ENCODE measurements at regions not wholly inside any gene's neighbourhood (a gene's known extent, or its start where the extent isn't known, plus 50 kb on each side); places are given as distances from the start of the nearest gene placed in this dataset.

GRCh38 chr10:29784175-29784773 is 149.5 kb upstream of the SVIL start:
- POLR2A ChIA-PET = no interaction called here
- WGBS (ENCODE audit: low lambda C conversion rate) = 15% methylated on average over 7 of the region's 7 CpGs
- Histone ChIP-seq H3K9me3 (0 out of 2 replicates have a peak, but pooled peaks cover 7% of the 10 kb centered on the region), H3K9ac (peak overlapping the region; percentile 26; the same call in 1 of the 2 replicates), H3K9me2 (no peaks in the 10 kb centered on the region), H3K4me1 (ENCODE audit: control insufficient read depth in 1 of 2, insufficient read depth in 2 of 2, low read depth in 1 of 2, low read length in 1 of 2) (no peaks in the 10 kb centered on the region; a peak in 1 of 4 replicates), H3K4me2 (peak overlapping the region; percentile 46; the same call in 1 of the 2 replicates), H3K36me3 (replicated peaks in 1 of 2; ENCODE audit: control insufficient read depth in 1 of 2, insufficient read depth in 2 of 2, low read length in 1 of 2) (no peaks in the 10 kb centered on the region), H3K27me3 (ENCODE audit: insufficient read depth) (no peaks in the 10 kb centered on the region), H3F3A (replicated peaks; ENCODE audit: insufficient read depth) (peaks cover 4% of the 10 kb centered on the region), H2AFZ (ENCODE audit: low read depth) (no peak overlapping the region), H3K79me2 (ENCODE audit: insufficient read depth) (no peaks in the 10 kb centered on the region), H4K20me1 (ENCODE audit: insufficient read depth) (no peaks in the 10 kb centered on the region), H3K4me3 (ENCODE audit: low read depth in 2 of 2, low read length in 1 of 2) (no peak overlapping the region), H3K27ac (ENCODE audit: low read depth in 2 of 2, low read length in 1 of 2) (peak overlapping the region in 1 of 2 experiments; percentile 83; a peak in 2 of 4 replicates)
- DNase-seq = no peak
- CTCF ChIA-PET = no interaction called here
- no peak for TF ChIP-seq MXI1 (IDR thresholded peaks at IDR 0.05; ENCODE audit: low read depth, low read length)
- peak; percentile 52; the same call in 1 of the 2 replicates for TF ChIP-seq POLR2AphosphoS5 (IDR thresholded peaks at IDR 0.05; ENCODE audit: low read depth, low read length)
- TF ChIP-seq RXRA (IDR thresholded peaks at IDR 0.05; ENCODE audit: borderline replicate concordance, low read depth) = 0 out of 2 replicates have a peak, but pooled peaks have one; percentile 21
- TF ChIP-seq ZBTB33 (IDR thresholded peaks at IDR 0.05; ENCODE audit: borderline replicate concordance, low read depth) = no peak
- TF ChIP-seq ELF1 (IDR thresholded peaks at IDR 0.05) = no peak
- TF ChIP-seq, protein P1, sequence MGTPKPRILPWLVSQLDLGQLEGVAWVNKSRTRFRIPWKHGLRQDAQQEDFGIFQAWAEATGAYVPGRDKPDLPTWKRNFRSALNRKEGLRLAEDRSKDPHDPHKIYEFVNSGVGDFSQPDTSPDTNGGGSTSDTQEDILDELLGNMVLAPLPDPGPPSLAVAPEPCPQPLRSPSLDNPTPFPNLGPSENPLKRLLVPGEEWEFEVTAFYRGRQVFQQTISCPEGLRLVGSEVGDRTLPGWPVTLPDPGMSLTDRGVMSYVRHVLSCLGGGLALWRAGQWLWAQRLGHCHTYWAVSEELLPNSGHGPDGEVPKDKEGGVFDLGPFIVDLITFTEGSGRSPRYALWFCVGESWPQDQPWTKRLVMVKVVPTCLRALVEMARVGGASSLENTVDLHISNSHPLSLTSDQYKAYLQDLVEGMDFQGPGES (IDR thresholded peaks at IDR 0.05; ENCODE audit: low read depth, low read length) = no peak
- 0 out of 2 replicates have a peak, but pooled peaks have one; percentile 65 for TF ChIP-seq SIN3A (IDR thresholded peaks at IDR 0.05; ENCODE audit: borderline replicate concordance, low read depth, low read length)
- TF ChIP-seq TEAD4 (IDR thresholded peaks at IDR 0.05; ENCODE audit: borderline replicate concordance, insufficient read depth) = no peak
- TF ChIP-seq REST (IDR thresholded peaks at IDR 0.05; ENCODE audit: low read depth, low read length) = no peak
- TF ChIP-seq TCF12 (IDR thresholded peaks at IDR 0.05) = peak; percentile 77
- peak; percentile 82 for TF ChIP-seq FOSL2 (IDR thresholded peaks at IDR 0.05; ENCODE audit: borderline replicate concordance, low read depth)
- TF ChIP-seq RFX5 (IDR thresholded peaks at IDR 0.05; ENCODE audit: low read length) = no peak
- TF ChIP-seq, protein P2, sequence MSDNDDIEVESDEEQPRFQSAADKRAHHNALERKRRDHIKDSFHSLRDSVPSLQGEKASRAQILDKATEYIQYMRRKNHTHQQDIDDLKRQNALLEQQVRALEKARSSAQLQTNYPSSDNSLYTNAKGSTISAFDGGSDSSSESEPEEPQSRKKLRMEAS (IDR thresholded peaks at IDR 0.05; ENCODE audit: low read depth) = peak; percentile 45
- no peak for TF ChIP-seq SMC3 (IDR thresholded peaks at IDR 0.05; ENCODE audit: low read depth, low read length)
- TF ChIP-seq FOXM1 (IDR thresholded peaks at IDR 0.05; ENCODE audit: low read depth) = peak; percentile 75; the same call in 1 of the 2 replicates
- TF ChIP-seq RAD21 (IDR thresholded peaks at IDR 0.05; ENCODE audit: low read length) = no peak
- peak; percentile 80 for TF ChIP-seq PBX3 (IDR thresholded peaks at IDR 0.05)
- TF ChIP-seq NRF1 (IDR thresholded peaks at IDR 0.05; ENCODE audit: low read depth, low read length) = no peak
- TF ChIP-seq MEF2A (IDR thresholded peaks at IDR 0.05; ENCODE audit: borderline replicate concordance, low read depth) = peak; percentile 88; the same call in 1 of the 2 replicates
- no peak for TF ChIP-seq GATA2 (CRISPR knock-in tag; IDR thresholded peaks at IDR 0.05)
- peak; percentile 87 for TF ChIP-seq JUND (IDR thresholded peaks at IDR 0.05)
- TF ChIP-seq NFIC (IDR thresholded peaks at IDR 0.05; ENCODE audit: borderline replicate concordance) = peak; percentile 57

Data from SK-N-SH (cell line).